ENCODE measurements at regions not wholly inside any gene's neighbourhood (a gene's known extent, or its start where the extent isn't known, plus 50 kb on each side); places are given as distances from the start of the nearest gene placed in this dataset.
"Not testable (repeated sequence)": the region's sequence is repeated elsewhere in the genome, so short reads cannot be mapped to it uniquely, and the experiment has no call there.

- DNase-seq (ENCODE audit: low spot score) (no peak), FAIRE-seq (no peak)
Observed at GRCh38 chrX:52261125-52261462, 76.4 kb downstream of the MAGED4 start.

DNA sequence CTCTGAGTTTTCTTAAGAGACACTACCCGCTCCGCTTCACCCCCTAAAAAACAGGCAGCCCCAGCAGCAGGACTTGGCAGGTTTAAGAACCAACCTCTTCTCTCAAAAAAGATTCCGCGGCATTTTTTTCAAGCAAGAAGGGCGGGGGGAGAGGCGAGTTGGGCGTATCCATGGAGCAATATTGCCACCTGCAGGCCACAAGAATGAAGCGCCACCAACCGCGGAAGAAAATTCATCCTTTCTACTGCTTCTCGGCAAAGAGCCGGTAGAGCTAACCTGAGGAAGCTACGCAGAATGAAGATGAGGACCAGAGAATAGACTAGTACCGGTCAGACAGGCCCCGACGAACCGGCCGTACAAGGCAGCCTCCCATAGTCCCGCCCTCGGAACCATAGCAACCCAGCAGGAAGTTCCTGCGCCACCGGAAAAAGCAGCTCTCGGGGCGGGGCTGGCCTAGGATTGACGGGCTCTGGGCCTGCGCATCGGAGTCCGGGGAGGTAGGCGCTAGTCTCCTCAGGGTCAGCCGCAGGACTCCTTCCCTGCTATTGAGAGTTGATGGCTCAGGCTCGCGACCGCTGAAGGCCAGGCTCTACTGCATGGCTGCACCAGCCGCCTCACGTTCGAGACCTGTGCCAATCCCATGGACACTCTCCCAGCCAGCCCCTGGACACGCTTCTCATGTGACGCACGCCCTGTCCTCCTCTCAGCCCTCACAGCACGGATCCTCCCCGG is 76.9 kb downstream of the MAGED4 start:
- DNase-seq (ENCODE audit: low spot score): peak; percentile 87
- FAIRE-seq: no peak

DNA sequence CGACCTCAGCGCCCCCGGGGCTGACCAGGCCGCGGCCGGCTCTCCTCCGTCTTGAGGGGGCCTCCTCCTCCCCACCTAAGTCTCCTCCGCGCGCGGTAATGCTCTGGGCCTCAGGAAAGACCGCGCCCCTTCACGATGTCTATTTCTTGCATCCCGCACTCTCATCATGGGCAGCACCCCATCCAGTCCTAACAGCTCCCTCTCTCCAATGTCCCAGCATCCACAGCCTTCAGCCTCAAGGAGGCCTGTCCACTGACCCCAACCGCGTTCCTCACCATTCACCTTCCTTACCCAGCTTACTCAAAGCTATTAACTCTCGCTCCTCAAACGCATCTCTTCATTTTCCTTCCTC is 77.5 kb downstream of the MAGED4 start:
- FAIRE-seq (no peak), DNase-seq (ENCODE audit: low spot score) (no peak)

GRCh38 chrX:52263417-52263816 is 78.7 kb downstream of the MAGED4 start:
- DNase-seq (ENCODE audit: low spot score): no peak
- no peak for FAIRE-seq

- DNase-seq (ENCODE audit: low spot score) (no peak), FAIRE-seq (no peak)
Observed at GRCh38 chrX:52265713-52266112, 81.0 kb downstream of the MAGED4 start.

- DNase-seq (ENCODE audit: low spot score); FAIRE-seq: not testable (repeated sequence)
Observed at GRCh38 chrX:52268502-52268901, 83.8 kb downstream of the MAGED4 start.

GRCh38 chrX:52270453-52271116 is 85.9 kb downstream of the MAGED4 start:
- DNase-seq (ENCODE audit: low spot score): no peak
- FAIRE-seq: no peak

DNA sequence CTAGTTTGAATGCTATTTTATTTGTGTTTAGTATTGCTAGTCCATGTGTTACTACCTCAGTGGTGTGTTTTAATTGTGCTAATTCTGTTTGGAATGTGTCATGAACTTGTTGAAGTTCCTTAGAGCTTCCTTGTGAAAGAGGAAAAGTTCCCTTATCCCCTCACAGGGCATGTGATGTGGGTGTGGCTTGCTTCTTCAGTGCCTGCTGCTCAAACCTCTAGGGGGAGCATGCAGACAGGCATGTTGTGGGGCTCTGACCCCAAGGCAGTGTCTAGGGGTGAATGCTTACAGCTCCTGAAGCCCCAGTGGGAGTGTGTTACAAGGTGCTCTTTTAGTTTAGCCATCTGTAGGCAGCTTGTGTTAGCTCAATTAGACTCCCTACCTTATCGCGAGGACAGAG is 86.5 kb downstream of the MAGED4 start:
- peak; percentile 8 for DNase-seq (ENCODE audit: low spot score)
- FAIRE-seq: no peak

GRCh38 chrX:52277666-52278065 is 91.2 kb upstream of the XAGE2 start:
- FAIRE-seq (no peak), DNase-seq (ENCODE audit: low spot score) (peak; percentile 6)

- no peak for DNase-seq (ENCODE audit: low spot score)
- FAIRE-seq: no peak
Observed at GRCh38 chrX:52280812-52281211, 88.0 kb upstream of the XAGE2 start.

GRCh38 chrX:52284865-52285264 is 84.0 kb upstream of the XAGE2 start:
- no peak for FAIRE-seq
- DNase-seq (ENCODE audit: low spot score): no peak

- not testable (repeated sequence) for FAIRE-seq; DNase-seq (ENCODE audit: low spot score)
Observed at GRCh38 chrX:52298968-52299367, 69.9 kb upstream of the XAGE2 start.

GRCh38 chrX:52308532-52308931 is 60.3 kb upstream of the XAGE2 start:
- DNase-seq (ENCODE audit: low spot score); FAIRE-seq: not testable (repeated sequence)

Measured in urothelium cell line (cell line).